Lung (tissue), 11 donors: ENCODE measurements at regions not wholly inside any gene's neighbourhood (a gene's known extent, or its start where the extent isn't known, plus 50 kb on each side); places are given as distances from the start of the nearest gene placed in this dataset.

Source experiments
- ATAC-seq: fragments of 200-7000 bp; cut with Tn5 transposase; one replicate; pipeline ENCODE4 v1.9.1; 2020; ENCODE audit warnings: moderate number of reproducible peaks; ENCODE audit not compliant: insufficient read depth, low FRiP score
- DNase-seq, 3 donors: peaks; one replicate each; pipeline ENCODE4 v3.0.0-alpha.2; 2013 to 2017
- H3K27ac ChIP-seq, 2 donors: one replicate each; pipeline ENCODE4 v1.5.1; 2013; ENCODE audit warnings: mild to moderate bottlenecking in 2 of 2, moderate library complexity in 2 of 2, control low read depth in 1 of 2, inconsistent platforms in 1 of 2, low read depth in 1 of 2, low read length in 1 of 2
- H3K27me3 ChIP-seq, 3 donors: one replicate each; pipeline ENCODE4 v1.5.1; 2013; ENCODE audit warnings: low read length in 2 of 3; ENCODE audit not compliant: control insufficient read depth in 3 of 3, insufficient read depth in 3 of 3
- H3K36me3 ChIP-seq, 4 donors: one replicate each; pipeline ENCODE4 v1.5.1; 2013; ENCODE audit warnings: low read length in 4 of 4, mild to moderate bottlenecking in 1 of 4, moderate library complexity in 1 of 4; ENCODE audit not compliant: control insufficient read depth in 4 of 4, insufficient read depth in 4 of 4
- H3K4me1 ChIP-seq, 5 donors: one replicate each; pipeline ENCODE4 v1.5.1; 2013; ENCODE audit warnings: low read length in 5 of 5, mild to moderate bottlenecking in 2 of 5, moderate library complexity in 1 of 5; ENCODE audit not compliant: control insufficient read depth in 5 of 5, insufficient read depth in 5 of 5
- H3K4me3 ChIP-seq: one replicate; pipeline ENCODE4 v1.5.1; 2013; ENCODE audit warnings: mild to moderate bottlenecking, control low read depth, moderate library complexity
- H3K9ac ChIP-seq, 2 donors: one replicate each; pipeline ENCODE4 v1.5.1; 2013; ENCODE audit warnings: low read length in 2 of 2, control low read depth in 1 of 2; ENCODE audit not compliant: insufficient read depth in 1 of 2
- H3K9me3 ChIP-seq, 4 donors: one replicate each; pipeline ENCODE4 v1.5.1; 2013; ENCODE audit warnings: low read length in 3 of 4, mild to moderate bottlenecking in 1 of 4, moderate library complexity in 1 of 4; ENCODE audit not compliant: control insufficient read depth in 4 of 4, insufficient read depth in 3 of 4
- WGBS, 2 donors: extraction: QIAGEN DNeasy Blood & Tissue Kit; methylation state at CpG; one replicate each; pipeline ENCODE4 v1.1.7; 2013; 5-methylcytosine and 5-hydroxymethylcytosine counted together
- TF ChIP-seq, protein P1 (sequence below): IDR thresholded peaks from 2 replicates; pipeline ENCODE4 v1.5.1; 2012; ENCODE audit warnings: mild to moderate bottlenecking; ENCODE audit errors: control extremely low read depth, extremely low read depth
- donor health status: control.
- donor health status: control.
- donor health status: Bipolar disorder and iron deficiency.
- donor health status: healthy.
- donor health status: DM: yes; HTN: yes; CAD: no.

DNA sequence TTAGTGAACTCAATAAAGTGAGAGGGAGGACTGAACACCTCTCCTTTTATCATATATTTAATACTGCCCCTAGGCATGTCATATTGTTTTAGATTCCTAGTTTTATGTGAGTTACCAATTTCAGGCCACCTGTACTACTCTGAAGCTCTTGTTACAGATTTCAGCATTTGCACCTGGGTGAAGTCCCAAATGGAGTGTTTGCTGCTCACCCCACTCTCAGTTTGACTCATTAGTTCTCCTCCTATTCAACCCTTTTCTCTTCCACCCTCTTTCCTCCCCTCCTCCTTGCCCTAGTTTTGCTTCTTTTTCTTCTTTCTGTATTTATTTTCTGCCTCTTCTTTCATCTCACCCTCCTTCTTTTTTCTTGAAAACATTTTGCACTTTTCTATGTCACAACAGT, 1852.2 kb upstream of the IGFBP7 start:
- TF ChIP-seq, protein P1, sequence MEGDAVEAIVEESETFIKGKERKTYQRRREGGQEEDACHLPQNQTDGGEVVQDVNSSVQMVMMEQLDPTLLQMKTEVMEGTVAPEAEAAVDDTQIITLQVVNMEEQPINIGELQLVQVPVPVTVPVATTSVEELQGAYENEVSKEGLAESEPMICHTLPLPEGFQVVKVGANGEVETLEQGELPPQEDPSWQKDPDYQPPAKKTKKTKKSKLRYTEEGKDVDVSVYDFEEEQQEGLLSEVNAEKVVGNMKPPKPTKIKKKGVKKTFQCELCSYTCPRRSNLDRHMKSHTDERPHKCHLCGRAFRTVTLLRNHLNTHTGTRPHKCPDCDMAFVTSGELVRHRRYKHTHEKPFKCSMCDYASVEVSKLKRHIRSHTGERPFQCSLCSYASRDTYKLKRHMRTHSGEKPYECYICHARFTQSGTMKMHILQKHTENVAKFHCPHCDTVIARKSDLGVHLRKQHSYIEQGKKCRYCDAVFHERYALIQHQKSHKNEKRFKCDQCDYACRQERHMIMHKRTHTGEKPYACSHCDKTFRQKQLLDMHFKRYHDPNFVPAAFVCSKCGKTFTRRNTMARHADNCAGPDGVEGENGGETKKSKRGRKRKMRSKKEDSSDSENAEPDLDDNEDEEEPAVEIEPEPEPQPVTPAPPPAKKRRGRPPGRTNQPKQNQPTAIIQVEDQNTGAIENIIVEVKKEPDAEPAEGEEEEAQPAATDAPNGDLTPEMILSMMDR, result no peak
- no peaks in the 10 kb centered on the region for H3K9me3 ChIP-seq
- no peak overlapping the region for H3K27ac ChIP-seq
- no peaks in the 10 kb centered on the region for H3K36me3 ChIP-seq
- no peak overlapping the region for H3K9ac ChIP-seq
- H3K27me3 ChIP-seq, result no peaks in the 10 kb centered on the region
- ATAC-seq (no peak), DNase-seq (no peak)
- no peaks in the 10 kb centered on the region for H3K4me1 ChIP-seq
- no peak overlapping the region for H3K4me3 ChIP-seq

GRCh38 chr4:58981828-58982227, 1871.6 kb upstream of the IGFBP7 start:
- H3K36me3 ChIP-seq, result no peaks in the 10 kb centered on the region
- H3K27ac ChIP-seq, result no peak overlapping the region
- TF ChIP-seq, protein P1, result no peak
- no peaks in the 10 kb centered on the region for H3K9me3 ChIP-seq
- ATAC-seq, result no peak
- DNase-seq, result no peak
- 0 to 27% methylated on average over 1 of the region's 1 CpG for WGBS, 2 donors
- no peaks in the 10 kb centered on the region for H3K27me3 ChIP-seq
- H3K9ac ChIP-seq, result no peak overlapping the region
- no peaks in the 10 kb centered on the region for H3K4me1 ChIP-seq
- no peak overlapping the region for H3K4me3 ChIP-seq

GRCh38 chr4:58983887-58984286, 1873.7 kb upstream of the IGFBP7 start:
- DNase-seq (no peak), ATAC-seq (no peak)
- H3K27ac ChIP-seq, result no peak overlapping the region
- no peaks in the 10 kb centered on the region for H3K36me3 ChIP-seq
- no peak overlapping the region for H3K9ac ChIP-seq
- no peaks in the 10 kb centered on the region for H3K4me1 ChIP-seq
- no peak overlapping the region for H3K4me3 ChIP-seq
- H3K9me3 ChIP-seq, result peaks cover 0 to 3% (median 0%) of the 10 kb centered on the region in 4 donors
- WGBS, 2 donors, result 76 to 86% methylated on average over 3 of the region's 3 CpGs
- TF ChIP-seq, protein P1, result no peak
- no peaks in the 10 kb centered on the region for H3K27me3 ChIP-seq

- TF ChIP-seq, protein P1, result no peak
These were observed 1892.0 kb upstream of the IGFBP7 start for GRCh38 chr4:59002148-59002547.

More at GRCh38 chr4:59002148-59002547, 1892.0 kb upstream of the IGFBP7 start:
- Histone ChIP-seq H3K27me3 (no peaks in the 10 kb centered on the region), H3K36me3 (no peaks in the 10 kb centered on the region), H3K9me3 (no peaks in the 10 kb centered on the region), H3K4me3 (no peak overlapping the region), H3K9ac (no peak overlapping the region), H3K27ac (no peak overlapping the region), H3K4me1 (no peaks in the 10 kb centered on the region)
- DNase-seq (no peak), ATAC-seq (no peak)
- 18 to 71% methylated on average over 1 of the region's 1 CpG for WGBS, 2 donors
